LoVo (cell line): ENCODE measurements at regions not wholly inside any gene's neighbourhood (a gene's known extent, or its start where the extent isn't known, plus 50 kb on each side); places are given as distances from the start of the nearest gene placed in this dataset.
"Not testable (repeated sequence)": the region's sequence is repeated elsewhere in the genome, so short reads cannot be mapped to it uniquely, and the experiment has no call there.

ENCODE experiments used
- DNase-seq: peaks from one replicate; pipeline ENCODE4 v3.0.0-alpha.2; 2016; ENCODE audit warnings: low spot score

GRCh38 chr6:121764493-121764892 is 329.0 kb downstream of the GJA1 start:
- no peak for DNase-seq

GRCh38 chr6:121765060-121765459 is 329.6 kb downstream of the GJA1 start:
- DNase-seq = no peak

GRCh38 chr6:121767211-121767610 is 331.8 kb downstream of the GJA1 start:
- DNase-seq = no peak

GRCh38 chr6:121770943-121771342 is 335.5 kb downstream of the GJA1 start:
- DNase-seq = no peak

GRCh38 chr6:121771937-121772720 is 336.7 kb downstream of the GJA1 start:
- DNase-seq = no peak

- DNase-seq = no peak
Observed at GRCh38 chr6:121776054-121776453, 340.6 kb downstream of the GJA1 start.

- DNase-seq = no peak
Observed at GRCh38 chr6:121780325-121781321, 345.2 kb downstream of the GJA1 start.

- no peak for DNase-seq
Observed at GRCh38 chr6:121791396-121792315, 356.2 kb downstream of the GJA1 start.

- DNase-seq = peak; percentile 41
Observed at GRCh38 chr6:121794630-121795029, 359.2 kb downstream of the GJA1 start.

GRCh38 chr6:121797598-121797997 is 362.2 kb downstream of the GJA1 start:
- DNase-seq = not testable (repeated sequence)

- not testable (repeated sequence) for DNase-seq
Observed at GRCh38 chr6:121798126-121798525, 362.7 kb downstream of the GJA1 start.

- DNase-seq = no peak
Observed at GRCh38 chr6:121799574-121799973, 364.1 kb downstream of the GJA1 start.

GRCh38 chr6:121800047-121800446 is 364.6 kb downstream of the GJA1 start:
- no peak for DNase-seq

- no peak for DNase-seq
Observed at GRCh38 chr6:121806116-121806515, 370.7 kb downstream of the GJA1 start.

GRCh38 chr6:121809211-121809610 is 373.8 kb downstream of the GJA1 start:
- no peak for DNase-seq

GRCh38 chr6:121810158-121811032 is 374.9 kb downstream of the GJA1 start:
- no peak for DNase-seq

GRCh38 chr6:121811106-121811505 is 375.7 kb downstream of the GJA1 start:
- DNase-seq = no peak

- DNase-seq = no peak
Observed at GRCh38 chr6:121816361-121816760, 380.9 kb downstream of the GJA1 start.

- DNase-seq = no peak
Observed at GRCh38 chr6:121816906-121817540, 381.6 kb downstream of the GJA1 start.

- DNase-seq = no peak
Observed at GRCh38 chr6:121823437-121823851, 388.0 kb downstream of the GJA1 start.
